ENCODE measurements at regions not wholly inside any gene's neighbourhood (a gene's known extent, or its start where the extent isn't known, plus 50 kb on each side); places are given as distances from the start of the nearest gene placed in this dataset.
"Not testable (repeated sequence)": the region's sequence is repeated elsewhere in the genome, so short reads cannot be mapped to it uniquely, and the experiment has no call there.

DNA sequence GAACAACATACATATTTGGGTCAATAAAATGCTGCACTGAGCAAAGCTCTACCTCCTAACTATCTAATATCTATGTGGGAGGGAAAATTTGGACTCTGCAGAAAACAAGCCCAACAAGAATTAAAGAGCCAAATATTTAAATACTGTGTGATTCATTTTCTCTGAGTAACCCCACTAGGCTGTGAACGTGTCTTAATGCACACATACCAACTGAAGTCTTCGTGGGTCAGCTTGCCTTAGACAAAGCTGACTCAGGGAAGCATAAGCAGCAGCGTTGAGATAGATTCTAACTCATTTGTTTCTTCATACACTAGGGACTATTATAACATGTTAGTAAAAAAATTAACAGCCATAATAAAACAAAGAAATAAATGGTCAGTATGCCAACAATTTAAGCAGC lies 114.3 kb downstream of the GJA1 start:
- DNase-seq = no peak

DNA sequence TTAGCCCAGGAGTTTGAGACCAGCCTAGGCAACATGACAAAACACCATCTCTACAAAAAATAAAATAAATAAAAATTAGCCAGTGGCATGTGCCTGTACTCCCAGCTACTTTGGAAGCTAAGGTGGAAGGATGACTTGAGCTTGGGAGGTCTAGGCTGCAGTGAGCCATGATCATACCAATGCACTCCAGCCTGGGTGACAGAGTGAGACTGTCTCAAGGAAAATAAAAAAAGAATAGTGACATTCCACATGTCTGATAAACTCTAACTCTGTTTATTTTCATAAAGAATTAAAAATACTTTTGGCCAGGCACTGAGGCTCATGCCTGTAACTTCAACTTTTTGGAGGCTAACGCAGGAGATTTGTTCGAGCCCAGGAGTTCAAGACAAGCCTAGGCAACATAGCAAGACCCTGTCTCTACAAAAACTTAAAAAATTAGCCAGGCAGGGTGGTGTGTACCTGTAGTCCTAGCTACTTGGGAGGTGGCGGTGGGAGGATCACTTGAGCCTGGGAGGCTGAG lies 115.1 kb downstream of the GJA1 start:
- no peak for DNase-seq

DNA sequence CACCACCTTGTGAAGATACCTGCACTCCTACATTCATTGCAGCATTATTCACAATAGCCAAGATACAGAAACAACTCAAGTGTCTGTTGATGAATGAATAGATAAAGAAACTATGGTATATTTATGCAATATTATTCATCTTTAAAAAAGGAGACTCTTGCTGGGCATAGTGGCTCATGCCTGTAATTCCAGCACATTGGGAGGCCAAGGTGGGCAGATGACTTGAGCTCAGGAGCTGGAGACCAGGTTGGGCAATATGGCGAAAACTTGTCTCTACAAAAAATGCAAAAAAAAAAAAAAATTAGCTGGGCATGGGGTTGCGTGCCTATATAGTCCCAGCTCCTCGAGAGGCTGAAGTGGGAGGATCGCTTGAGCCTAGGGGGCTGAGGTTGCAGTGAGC lies 119.8 kb downstream of the GJA1 start:
- no peak for DNase-seq

DNA sequence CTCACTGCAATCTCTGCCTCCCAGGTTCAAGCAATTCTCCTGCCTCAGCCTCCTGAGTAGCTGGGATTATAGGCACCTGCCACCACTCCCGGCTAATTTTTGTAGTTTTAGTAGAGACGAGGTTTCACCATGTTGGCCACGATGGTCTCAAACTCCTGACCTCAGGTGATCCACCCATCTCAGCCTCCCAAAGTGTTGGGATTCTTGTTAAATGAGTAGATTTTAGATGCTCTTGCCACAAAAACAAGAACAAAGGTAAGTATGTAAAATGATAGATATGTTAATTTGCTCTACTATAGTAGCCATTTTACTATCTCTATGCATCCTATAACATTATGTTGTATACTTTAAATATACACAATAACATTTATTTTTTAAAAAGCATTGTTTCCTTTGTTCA lies 120.7 kb downstream of the GJA1 start:
- DNase-seq = not testable (repeated sequence)

- DNase-seq = no peak
Observed at GRCh38 chr6:121557146-121557940, 121.9 kb downstream of the GJA1 start.

GRCh38 chr6:121559611-121560269 lies 124.3 kb downstream of the GJA1 start:
- no peak for DNase-seq

DNA sequence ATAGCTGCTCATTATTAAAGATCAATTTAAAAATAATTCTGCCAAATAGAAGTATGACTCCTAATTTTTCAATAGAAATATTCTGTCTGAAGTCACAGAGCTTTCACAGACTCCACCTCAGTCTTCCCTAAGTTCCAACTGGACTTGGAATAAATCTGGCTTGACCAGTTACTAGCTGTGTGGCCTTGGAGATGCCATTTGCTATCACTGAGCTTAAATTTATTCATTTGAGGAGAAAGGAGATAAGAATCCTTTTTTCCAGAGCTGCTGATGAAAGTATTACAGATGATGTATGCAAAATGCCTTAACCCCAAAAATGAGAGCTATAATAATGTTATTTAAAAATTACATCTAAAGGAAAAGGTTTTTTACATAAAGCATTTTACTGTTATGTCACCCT lies 125.0 kb downstream of the GJA1 start:
- DNase-seq = no peak

DNA sequence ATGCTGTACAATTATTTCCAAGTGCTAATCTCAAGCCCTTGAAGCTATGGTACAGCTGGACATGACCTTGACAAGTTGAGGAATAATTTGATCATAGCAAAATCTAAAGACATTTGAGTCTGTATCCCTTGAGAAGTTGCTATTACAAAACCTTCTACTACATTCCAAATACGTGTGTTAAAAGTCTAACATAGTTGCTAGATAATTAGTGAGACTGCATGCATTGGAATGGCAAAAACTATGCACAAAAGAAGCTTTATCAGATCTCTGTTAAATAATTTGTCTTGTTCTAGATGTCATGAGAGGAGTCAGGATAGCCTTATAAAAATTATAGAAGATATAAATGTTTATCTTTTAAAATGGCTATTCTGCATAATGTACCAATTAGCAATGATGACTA lies 127.8 kb downstream of the GJA1 start:
- DNase-seq = no peak

GRCh38 chr6:121564529-121564928 lies 129.1 kb downstream of the GJA1 start:
- DNase-seq = not testable (repeated sequence)

DNA sequence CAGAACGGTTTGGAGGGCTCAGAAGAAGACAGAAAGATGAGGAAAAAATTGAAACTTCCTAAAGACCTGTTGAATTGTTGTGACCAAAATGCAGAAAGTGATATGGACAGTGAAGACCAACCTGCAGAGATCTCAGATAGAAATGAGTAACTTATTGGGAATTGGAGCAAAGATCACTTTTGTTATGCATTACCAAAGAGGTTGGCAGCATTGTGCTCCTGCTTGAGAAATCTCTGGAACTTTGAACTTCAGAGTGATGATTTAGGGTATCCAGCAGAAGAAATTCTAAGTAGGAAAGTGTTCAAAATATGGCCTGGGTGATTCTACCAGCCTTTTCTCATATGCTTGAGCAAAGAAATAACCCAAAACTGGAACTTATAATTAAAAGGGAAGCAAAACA lies 136.0 kb downstream of the GJA1 start:
- DNase-seq = no peak

DNA sequence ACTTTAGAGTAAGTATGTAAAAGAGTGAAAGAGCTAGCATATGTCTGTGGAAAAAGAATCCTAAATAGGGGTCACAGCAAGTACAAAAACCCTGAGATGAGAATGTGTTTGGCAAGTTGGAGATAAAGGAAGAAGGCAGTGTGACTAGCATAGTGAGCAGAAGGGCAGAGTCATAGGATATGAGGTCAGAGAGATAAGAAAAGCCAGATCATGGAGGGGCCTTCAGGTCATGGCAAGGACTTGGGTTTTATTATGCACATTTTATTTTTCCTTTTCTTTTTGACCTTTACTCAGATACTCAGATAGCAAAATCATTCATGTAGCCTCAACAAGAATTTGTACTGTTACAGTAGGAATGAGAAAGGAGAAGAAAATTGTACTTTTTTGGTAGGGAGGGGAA lies 138.0 kb downstream of the GJA1 start:
- DNase-seq = no peak

DNA sequence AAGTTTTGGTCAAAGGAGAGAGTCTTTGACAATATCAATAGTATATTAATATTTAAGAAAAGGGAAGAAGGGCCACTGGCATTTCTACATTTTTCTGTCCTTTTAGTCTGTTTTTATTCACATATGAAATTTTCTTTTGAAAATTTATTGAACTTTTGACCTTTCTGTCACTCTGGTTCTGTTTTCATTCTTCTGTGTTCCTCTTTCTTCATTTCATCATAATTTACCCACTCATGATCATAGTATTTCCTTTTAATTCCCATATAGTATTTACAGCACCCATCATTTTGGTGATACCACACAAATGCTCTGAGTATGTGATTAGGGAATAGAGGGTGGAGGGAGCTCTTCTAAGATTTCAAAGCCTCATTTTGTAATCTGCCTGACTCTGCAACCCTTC lies 142.8 kb downstream of the GJA1 start:
- DNase-seq = no peak

DNA sequence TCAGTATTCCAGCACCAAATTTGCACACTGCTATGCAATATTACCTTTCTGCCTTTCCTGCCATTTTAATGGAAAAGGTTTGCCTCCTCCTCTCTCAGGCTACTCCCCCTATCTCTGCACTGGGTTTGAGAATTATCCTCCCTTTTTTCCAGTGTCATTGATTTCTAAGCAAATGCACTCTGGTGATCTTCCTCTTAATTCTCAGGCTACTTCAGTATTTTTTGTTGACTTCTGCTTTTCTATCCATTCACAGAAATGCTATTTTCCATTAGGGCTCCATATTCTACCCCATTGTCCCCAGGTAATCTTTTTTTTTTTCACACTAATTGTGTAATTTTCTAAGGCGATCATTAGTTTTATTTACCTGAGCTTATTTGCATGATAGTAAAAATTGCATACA lies 144.0 kb downstream of the GJA1 start:
- DNase-seq = no peak

DNA sequence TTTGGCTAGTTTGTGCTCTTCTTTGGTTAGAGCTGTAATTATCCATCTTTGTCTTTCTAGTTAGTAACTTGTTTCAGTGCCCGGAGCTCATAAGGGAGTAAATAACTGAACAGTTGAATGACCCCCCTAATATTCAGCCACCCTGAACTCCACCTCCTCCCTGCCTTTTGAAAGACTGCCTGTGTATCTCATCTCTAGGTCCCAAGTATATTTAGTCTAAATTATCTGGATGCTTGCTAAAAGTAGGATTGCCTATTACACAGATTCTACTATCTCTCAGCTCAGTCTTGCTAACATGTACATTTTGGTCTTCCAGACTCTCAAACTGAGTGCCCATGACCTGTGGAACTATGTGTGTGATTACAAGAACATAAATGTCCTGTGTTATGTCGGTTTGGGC lies 145.9 kb downstream of the GJA1 start:
- no peak for DNase-seq

DNA sequence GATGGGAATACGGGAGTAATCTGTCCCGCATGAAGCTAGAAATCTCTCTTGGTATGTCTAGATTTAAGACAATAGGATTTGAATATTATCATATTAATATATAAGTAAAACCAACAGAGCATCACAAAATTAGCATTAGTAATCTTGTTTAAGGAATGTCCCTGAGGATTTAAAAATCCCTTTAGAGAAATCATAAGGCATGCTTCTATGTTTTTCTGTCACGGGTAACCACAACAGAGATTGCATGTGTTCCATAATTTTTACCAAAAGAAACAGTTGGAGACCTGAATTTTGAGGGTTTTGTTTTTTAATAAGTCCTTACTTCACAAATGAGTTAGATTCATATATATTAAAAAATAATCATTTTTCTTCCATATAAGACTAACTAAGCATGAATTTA lies 146.8 kb downstream of the GJA1 start:
- no peak for DNase-seq

DNA sequence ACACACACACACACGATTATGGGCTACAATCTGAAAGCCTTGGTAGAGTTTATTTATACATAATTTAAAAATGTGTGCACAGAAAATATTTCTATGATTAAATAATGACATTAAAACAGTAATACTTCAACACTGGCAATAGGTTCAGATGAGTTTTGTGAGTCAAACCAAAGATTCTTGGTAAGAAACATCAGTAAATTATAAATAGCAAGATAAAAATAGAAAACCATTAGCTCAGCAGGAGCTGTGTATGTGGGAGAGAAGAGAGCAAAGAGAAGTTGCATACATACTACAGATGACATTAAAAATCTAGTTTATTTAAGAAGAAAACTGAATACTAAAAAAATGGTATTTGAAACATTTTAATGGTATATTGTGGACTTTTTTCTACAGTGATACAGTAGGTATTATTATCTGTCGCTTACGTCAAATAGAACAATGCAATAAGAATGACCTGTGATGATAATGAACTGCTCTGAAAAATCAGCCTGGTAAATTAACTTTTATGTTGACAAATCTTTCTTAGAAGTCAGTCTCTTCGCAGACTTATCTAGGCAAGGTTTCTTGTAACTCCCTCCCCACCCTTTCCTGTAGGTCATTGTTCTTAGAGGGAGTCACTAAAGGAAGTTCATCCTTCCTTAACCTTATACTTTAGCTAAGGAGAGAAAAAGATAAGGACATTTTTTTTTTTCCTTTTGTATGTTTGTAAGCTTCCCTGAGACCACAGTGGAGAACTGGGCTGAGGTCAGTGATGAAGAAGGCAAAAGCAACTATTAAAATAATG lies 149.3 kb downstream of the GJA1 start:
- no peak for DNase-seq

DNA sequence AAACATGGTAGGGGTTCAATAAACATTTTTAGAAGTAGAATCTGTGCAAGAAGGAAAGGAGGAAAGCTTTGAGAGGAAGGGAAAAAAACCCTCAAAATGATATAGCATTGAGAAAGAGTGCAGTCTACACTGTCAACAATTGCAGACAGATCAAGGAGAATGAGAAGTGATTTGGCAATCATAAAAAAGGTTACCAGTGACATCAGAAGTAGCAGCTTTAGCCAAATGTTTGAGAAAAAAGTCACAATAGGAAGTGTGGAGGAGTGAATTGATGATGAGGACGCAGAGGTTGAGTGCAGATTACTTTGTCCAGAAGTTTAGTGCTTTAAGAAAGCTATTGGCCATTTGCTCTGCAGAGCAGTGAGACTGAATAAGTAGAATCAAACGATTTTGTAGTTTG lies 155.0 kb downstream of the GJA1 start:
- no peak for DNase-seq

DNA sequence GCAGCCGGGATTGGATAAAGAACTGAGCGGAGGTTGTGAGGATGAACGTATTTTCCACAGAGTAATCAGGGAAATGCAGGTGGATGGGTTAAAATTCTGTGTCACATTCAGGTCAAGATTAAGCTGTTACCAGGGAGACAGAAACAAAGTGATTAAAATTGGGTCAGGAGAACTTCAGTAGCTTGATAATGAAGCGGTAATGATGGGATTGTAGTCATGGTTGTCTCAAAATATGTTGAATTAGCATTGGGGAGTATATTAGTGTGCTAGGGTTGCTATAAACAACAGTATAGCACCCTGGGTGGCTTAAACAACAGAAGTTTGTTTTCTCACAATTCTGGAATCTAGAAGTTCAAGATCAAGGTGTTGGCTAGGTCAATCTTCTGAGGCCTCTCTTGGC lies 155.5 kb downstream of the GJA1 start:
- DNase-seq = no peak

- DNase-seq = no peak
Observed at GRCh38 chr6:121592261-121592935, 157.0 kb downstream of the GJA1 start.

DNA sequence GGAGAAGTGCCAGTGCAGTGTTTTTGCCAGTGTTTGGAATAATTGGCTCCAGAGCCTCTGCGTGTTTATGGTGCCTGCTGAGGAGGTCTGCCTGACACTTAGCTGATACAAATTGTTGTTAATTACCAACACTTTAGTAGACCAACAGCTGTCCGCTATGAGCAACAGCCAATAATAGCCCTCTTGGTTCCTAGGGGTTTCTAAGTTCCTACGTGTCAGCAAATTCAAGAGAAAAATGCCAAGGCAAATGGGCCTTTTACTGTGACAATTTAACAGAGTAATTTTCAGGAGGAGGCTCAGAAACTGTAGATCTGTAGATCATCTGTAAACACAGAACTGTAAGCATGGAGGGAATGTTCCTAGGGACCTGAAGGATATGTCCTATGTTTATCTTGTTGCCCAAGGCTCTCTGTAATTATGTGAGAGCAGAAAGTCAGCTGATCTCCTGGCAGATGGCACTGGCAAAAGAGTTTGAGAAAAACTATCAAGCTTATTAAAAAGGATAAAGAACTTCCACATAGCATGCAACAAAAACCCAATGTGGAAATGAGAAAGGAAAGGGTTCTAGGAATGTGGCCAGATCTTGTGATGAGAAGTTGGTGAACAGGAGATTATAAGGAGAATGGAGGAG lies 157.7 kb downstream of the GJA1 start:
- DNase-seq = no peak

- DNase-seq = no peak
Observed at GRCh38 chr6:121594053-121594452, 158.6 kb downstream of the GJA1 start.

- DNase-seq = no peak
Observed at GRCh38 chr6:121595646-121596045, 160.2 kb downstream of the GJA1 start.

GRCh38 chr6:121596441-121596840 lies 161.0 kb downstream of the GJA1 start:
- no peak for DNase-seq
